Stimulated activated CD8-positive, alpha-beta memory T cell treated with anti-CD3 and anti-CD28 coated beads, Interleukin-15, amount 100 ng/mL, for 24 hours (primary cell): ENCODE measurements at regions not wholly inside any gene's neighbourhood (a gene's known extent, or its start where the extent isn't known, plus 50 kb on each side); places are given as distances from the start of the nearest gene placed in this dataset.
A peak's percentile ranks its signal among the peaks of the same experiment; 100 is the strongest.

Experiments
- DNase-seq: peaks from one replicate; pipeline ENCODE4 v3.0.0-alpha.2; 2020; ENCODE audit warnings: low read depth

DNA sequence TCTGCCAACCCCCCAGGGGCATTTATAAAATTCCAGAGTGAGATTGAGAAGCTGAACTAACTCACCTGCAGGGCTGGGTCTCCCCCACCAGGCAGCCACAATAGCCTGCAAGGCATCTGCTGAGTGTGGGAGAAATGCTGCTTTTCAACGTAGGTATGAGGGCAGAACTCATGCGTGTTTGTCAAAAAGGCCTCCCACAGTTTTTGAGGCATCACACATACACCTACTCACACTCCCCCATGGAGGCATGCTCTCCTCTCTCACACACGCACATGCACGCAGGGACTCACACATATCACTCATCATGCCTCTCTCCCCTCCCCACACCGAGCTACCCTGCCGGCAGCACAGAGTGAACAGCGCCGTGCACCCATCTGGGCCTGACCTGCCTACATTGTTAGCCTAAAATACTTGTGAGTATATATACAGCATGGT is 390.5 kb downstream of the FGF9 start:
- peak; percentile 26 for DNase-seq

GRCh38 chr13:22061806-22062391 is 391.0 kb downstream of the FGF9 start:
- DNase-seq, result no peak

DNA sequence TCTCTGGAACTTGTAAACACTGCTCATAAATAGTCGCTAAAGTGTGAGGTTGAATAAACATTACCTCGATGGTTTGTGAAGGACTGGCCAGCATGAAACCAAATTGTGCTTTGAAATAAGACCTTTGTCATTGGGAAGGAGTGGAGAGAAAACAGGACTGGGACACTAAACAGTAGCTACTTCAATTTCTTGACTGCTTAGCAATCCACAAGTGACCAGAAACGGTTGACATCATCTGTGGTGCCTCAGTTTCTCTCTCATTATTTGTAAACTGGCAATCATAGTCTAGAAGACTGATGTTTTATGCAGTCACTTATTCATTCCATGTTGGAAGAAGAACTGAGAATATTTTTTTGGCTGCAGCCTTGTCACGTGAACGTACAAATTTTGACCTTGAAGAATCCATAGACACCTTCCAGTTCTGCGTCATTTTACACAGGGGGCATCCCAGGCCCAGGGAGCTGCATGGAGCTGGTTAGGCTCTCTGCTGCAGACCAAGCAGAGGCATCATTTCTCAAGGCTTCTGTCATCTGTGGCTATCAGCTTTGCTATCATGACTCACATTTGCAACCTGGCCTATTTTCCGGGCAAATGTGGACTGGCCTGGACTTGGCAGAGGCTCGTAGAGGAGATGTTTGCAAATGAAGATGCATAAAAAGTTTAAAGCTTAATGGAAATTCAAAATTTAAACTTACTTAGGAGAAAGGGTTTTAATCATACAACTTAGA is 391.8 kb downstream of the FGF9 start:
- no peak for DNase-seq

DNA sequence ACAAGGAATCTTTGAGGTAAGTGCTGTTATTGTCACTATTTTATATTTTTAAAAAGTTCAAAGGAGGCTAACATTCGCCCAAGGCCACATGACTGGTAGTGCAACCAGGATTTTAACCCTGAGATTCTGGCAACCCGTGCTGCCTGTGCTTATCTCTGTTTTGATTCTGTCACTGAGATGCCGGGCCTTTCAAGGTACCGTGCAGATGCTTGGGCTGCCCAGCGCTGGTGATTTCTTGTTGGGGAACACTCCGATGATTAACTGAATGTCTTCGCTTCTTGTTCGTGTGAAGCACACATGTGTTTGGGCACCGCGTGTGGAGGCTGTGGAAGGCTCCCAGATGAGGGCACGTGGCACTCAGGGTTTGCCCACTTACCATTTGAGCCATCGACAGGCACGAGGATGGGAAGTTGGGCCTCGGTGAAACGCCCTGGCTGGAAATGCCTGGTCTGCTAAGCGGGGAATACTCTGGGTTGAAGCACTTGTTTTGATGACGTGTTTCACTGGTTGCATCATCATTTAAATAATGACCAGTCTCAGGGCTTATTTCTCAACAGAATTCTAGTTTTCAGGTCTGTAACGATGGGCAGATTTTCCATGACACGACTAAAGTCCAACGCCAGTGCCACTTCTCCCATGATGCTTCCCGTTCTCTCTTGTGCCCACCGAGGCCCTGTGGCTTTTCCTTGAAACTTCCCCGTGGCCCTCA is 392.7 kb downstream of the FGF9 start:
- DNase-seq, result no peak

GRCh38 chr13:22064854-22065620 is 394.2 kb downstream of the FGF9 start:
- DNase-seq, result no peak

- no peak for DNase-seq
These were observed 402.8 kb downstream of the FGF9 start for GRCh38 chr13:22073718-22074117.

DNA sequence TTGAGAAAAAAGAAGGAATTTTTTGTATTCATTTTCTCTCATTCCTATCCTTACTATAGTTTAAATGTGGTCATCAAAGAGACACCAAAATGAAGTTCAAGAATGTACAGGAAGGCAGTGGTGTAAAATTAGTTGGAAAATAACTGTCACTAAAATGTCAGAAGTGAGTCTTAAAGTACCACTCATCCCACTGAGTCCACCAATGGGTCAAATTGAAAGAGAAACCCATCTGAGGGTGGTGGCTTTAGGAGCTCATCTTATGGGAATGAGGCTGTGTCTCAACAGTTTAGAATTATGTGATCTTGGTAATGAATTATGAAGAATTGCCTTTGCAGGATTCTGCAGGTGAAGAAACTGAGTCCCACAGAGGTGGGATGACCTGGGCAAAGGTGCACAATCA is 403.5 kb downstream of the FGF9 start:
- no peak for DNase-seq

DNA sequence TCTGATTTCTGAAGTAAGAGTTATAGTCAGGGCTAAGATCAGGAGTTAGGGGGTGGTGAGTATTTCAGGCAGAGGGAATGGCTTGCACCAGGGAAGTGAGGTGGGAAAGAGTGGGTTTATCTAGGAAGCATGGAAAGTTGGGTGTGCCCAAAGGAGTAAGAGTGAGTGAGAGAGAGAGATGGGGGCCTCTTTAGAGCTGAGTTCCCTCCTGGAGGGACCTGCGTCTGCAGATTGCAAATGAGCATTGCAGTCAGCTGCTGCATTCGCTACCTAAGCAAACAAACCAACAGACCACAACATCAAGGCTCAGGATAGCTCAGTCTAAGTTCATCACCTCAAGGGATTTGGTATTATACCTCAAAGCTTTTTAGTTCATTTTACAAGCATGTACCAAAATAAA is 405.8 kb downstream of the FGF9 start:
- DNase-seq, result no peak

GRCh38 chr13:22077205-22077683 is 406.4 kb downstream of the FGF9 start:
- DNase-seq, result no peak

GRCh38 chr13:22077764-22078163 is 406.9 kb downstream of the FGF9 start:
- no peak for DNase-seq

DNA sequence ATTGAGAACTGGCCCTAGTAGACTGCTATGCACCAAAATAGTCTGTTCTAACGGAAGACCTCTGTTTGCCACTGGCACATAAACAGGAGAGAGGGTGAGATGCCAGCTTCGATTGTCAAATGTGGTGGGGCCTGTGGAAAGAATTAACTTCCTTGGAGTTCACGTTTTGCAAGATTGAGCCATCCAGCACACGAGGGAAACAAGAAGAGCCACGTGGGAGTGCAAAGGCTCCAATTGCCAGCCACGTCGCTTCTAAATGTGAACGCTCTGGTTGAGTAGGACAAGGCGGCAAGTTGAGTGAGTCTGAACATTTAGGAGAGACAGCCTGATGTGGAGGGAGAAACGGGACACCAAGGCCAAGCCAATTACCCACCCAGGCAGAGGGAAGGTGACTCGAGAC is 409.1 kb downstream of the FGF9 start:
- DNase-seq, result no peak

GRCh38 chr13:22080832-22081231 is 410.0 kb downstream of the FGF9 start:
- DNase-seq, result no peak

DNA sequence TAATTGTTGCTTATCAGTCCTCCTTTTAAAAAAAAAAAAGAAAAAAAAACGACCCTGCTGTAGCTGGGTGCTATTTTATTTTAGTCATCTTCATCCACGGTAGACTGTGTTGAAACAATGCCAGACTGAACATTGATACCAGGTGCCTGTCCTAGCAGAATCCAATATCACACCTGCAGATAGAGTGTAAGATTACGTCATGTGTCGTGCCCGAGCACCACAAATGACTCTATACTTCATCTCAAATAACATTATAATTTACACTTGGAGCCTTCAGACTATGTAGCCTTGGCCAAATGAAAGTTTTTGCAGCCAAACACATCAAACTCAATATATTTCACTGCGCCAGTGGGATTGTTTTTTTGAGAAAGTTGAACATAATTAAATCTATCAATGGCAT is 410.6 kb downstream of the FGF9 start:
- DNase-seq, result no peak

DNA sequence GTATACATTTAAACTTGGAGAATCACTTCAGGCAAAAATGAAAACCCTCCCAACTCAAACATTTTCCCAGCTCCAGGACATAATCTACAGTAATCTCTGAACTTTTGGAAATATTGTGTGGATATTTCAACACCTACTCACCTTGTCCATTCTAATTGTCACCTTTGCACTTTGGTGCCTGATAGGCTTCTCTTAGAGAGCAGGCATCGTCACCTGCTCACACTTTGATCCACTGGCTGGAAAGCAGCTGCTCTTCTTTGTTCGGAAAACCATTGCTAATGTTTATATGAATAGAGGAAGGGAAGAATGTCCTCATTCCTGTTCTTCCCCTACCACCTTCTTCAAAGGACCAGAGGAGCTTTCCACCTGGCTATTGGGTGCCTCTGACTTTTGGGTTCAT is 411.2 kb downstream of the FGF9 start:
- no peak for DNase-seq

DNA sequence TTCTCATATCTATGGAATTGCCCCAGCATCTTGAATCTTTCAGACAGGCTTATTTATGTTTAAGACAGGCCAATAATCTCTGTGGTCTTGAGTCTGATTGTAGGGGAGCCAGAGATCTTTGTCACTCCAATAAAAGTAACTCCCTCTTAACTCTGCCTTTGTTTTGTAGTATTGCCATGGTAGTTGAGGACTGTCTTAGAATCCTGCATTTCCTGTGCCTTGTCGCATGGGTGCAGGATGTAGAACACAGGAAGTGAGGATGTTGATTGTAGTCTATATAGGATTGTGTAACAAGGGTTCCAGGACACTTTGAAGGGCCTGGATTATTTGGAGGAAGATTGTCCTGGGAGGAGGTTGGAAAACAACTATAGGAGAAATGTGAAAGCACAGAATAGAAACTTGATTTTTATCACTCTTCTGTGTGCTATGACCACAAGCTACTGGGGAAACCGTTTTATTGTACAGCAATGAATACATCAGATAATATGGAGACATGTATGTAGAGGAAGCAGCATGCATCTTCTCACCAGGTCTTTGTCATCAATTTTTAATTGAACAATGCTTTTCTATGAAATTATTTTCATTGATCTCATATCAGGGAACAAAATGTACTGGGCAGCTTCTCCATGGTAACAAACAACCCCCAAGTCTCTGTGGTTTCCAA is 411.7 kb downstream of the FGF9 start:
- DNase-seq, result no peak

DNA sequence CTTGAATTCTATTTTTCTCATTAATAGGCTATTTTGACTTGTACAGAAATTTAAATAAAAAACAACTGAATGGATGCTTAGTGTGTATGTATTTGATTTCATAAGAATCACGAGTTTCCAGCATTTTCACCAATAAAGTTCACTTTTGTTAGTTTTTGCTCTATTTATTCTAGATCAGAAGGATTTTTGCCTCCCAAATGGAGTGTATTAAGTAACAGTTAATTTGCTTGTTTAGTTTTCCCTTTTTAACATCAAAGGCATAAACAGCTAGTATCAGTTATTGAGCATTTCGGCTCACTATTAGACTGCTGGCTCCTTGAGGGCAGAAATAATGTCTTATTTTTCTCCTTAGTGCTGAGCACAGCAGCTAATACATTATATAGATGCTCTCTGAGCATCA is 414.1 kb downstream of the FGF9 start:
- DNase-seq, result no peak

DNA sequence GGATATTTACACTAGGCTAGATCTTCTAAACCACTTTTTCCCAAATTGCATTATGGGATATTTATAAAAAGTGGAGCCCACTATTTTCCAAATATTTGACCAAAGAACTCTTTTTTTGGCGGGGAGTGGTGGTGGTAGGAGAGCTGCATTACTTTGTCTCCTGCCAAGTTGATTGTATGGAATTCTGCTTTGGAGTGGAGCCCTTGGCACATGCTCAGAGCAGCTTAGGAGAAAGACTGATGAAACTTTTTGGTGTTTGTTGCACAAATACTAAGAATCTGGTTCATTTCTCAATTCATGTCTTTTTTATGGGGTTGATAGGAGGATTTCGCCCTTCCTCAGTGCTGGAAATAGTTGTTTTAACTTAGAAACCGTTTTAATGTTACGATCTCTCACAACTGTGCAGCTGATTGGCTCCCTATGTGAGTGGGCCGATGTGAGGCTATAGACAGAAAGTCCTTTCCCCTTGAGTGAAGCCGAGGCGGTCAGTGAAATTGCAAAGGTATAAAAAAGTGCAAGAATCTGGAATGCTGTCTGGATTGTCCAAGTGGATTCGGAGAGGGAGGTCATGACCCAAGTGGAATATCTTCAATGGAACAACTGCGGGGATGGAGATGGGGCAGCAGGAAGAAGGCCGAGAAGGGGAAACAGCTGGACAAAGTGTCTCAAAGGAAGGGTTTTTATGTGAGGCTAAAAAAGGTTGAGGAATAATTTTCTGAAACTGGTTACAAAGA is 415.9 kb downstream of the FGF9 start:
- DNase-seq, result no peak

GRCh38 chr13:22090106-22090505 is 419.2 kb downstream of the FGF9 start:
- DNase-seq, result no peak

DNA sequence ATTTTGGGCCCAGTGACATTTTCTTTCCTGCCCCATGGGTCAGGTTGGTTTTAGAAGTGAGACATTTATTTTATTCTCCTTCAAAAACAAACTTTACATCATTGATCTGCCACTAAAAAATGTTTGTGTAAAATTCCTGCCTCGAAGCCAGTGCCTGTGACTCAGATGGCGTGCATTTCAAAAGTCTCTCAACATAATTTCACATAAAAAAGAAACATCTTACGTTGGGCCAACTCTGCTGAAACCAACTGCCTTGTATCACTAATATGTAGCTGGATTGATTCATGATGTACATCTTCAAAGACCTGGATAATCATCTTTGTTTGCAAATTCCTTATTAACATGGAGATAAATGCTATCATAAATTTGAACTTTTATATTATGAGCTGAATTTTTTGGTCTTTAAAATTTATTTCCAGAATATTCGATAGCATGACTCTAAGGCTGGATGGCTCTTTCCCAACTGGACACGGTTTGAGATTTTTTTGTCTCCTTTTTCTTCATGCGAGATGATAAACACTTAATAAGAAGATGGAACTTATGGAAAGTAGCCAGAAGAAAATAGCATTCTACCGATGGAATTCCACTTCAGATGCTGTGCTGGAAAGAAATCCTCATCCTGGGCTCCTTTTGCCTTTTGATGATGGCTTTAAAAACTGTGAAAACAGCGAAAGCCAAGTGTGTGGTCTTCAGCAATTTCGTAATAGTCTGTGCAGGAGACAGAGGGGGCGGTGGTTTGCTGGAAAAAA is 420.5 kb downstream of the FGF9 start:
- DNase-seq, result no peak

- DNase-seq, result no peak
These were observed 421.1 kb downstream of the FGF9 start for GRCh38 chr13:22091971-22092300.
